Thymus (tissue), 11 donors: ENCODE measurements at regions not wholly inside any gene's neighbourhood (a gene's known extent, or its start where the extent isn't known, plus 50 kb on each side); places are given as distances from the start of the nearest gene placed in this dataset.

ENCODE experiments used
- DNase-seq, 9 donors: peaks; one replicate each; pipeline ENCODE4 v3.0.0-alpha.2; 2013; ENCODE audit warnings: low spot score in 9 of 9, low read depth in 6 of 9, missing footprints in 1 of 9
- H3K27ac ChIP-seq, 2 donors: one replicate each; pipeline ENCODE4 v1.5.1; 2013; ENCODE audit warnings: control low read depth in 1 of 2, low read depth in 1 of 2, low read length in 1 of 2, mild to moderate bottlenecking in 1 of 2, moderate library complexity in 1 of 2
- H3K27me3 ChIP-seq, 2 donors: one replicate each; pipeline ENCODE4 v1.5.1; 2013; ENCODE audit warnings: low read length in 1 of 2; ENCODE audit not compliant: control insufficient read depth in 2 of 2, insufficient read depth in 1 of 2
- H3K36me3 ChIP-seq, 2 donors: one replicate each; pipeline ENCODE4 v1.5.1; 2013; ENCODE audit warnings: low read length in 1 of 2, mild to moderate bottlenecking in 1 of 2, moderate library complexity in 1 of 2; ENCODE audit not compliant: control insufficient read depth in 2 of 2, insufficient read depth in 2 of 2
- H3K4me1 ChIP-seq, 2 donors: one replicate each; pipeline ENCODE4 v1.5.1; 2013; ENCODE audit warnings: low read length in 2 of 2; ENCODE audit not compliant: control insufficient read depth in 2 of 2, insufficient read depth in 2 of 2
- H3K4me3 ChIP-seq, 2 donors: one replicate each; pipeline ENCODE4 v1.5.1; 2013; ENCODE audit warnings: low read length in 2 of 2, control low read depth in 1 of 2, mild to moderate bottlenecking in 1 of 2
- H3K9me3 ChIP-seq, 2 donors: one replicate each; pipeline ENCODE4 v1.5.1; 2013; ENCODE audit warnings: low read length in 1 of 2, mild to moderate bottlenecking in 1 of 2; ENCODE audit not compliant: control insufficient read depth in 2 of 2, insufficient read depth in 1 of 2
- WGBS: extraction: QIAGEN DNeasy Blood & Tissue Kit; methylation state at CpG from one replicate; pipeline ENCODE4 v1.1.7; 2013; 5-methylcytosine and 5-hydroxymethylcytosine counted together
- donor health status: healthy.

GRCh38 chr14:41349289-41349910, 257.3 kb upstream of the LRFN5 start:
- Histone ChIP-seq H3K27me3 (no peaks in the 10 kb centered on the region), H3K9me3 (peaks cover 0 to 13% of the 10 kb centered on the region in 2 donors), H3K4me1 (no peaks in the 10 kb centered on the region), H3K27ac (no peak overlapping the region), H3K36me3 (no peaks in the 10 kb centered on the region), H3K4me3 (no peak overlapping the region)
- 96% methylated on average over 8 of the region's 8 CpGs for WGBS
- DNase-seq, result no peak

- Histone ChIP-seq H3K9me3 (no peaks in the 10 kb centered on the region), H3K27ac (no peak overlapping the region), H3K36me3 (no peaks in the 10 kb centered on the region), H3K4me3 (no peak overlapping the region), H3K4me1 (no peaks in the 10 kb centered on the region), H3K27me3 (no peaks in the 10 kb centered on the region)
- WGBS, result 92% methylated on average over 4 of the region's 4 CpGs
- DNase-seq, result no peak
These were observed 262.8 kb upstream of the LRFN5 start for GRCh38 chr14:41343857-41344256.

- Histone ChIP-seq H3K9me3 (peaks cover 0 to 7% of the 10 kb centered on the region in 2 donors), H3K36me3 (no peaks in the 10 kb centered on the region), H3K4me3 (no peak overlapping the region), H3K27ac (no peak overlapping the region), H3K4me1 (no peaks in the 10 kb centered on the region), H3K27me3 (no peaks in the 10 kb centered on the region)
- WGBS, result 56% methylated on average over 1 of the region's 1 CpG
- DNase-seq, result no peak
These were observed 293.5 kb upstream of the LRFN5 start for GRCh38 chr14:41313196-41313595.

- no peak for DNase-seq
- H3K27me3 ChIP-seq, result no peaks in the 10 kb centered on the region
- WGBS, result 90% methylated on average over 3 of the region's 3 CpGs
- no peaks in the 10 kb centered on the region for H3K9me3 ChIP-seq
- H3K4me1 ChIP-seq, result no peaks in the 10 kb centered on the region
- no peaks in the 10 kb centered on the region for H3K36me3 ChIP-seq
- H3K27ac ChIP-seq, result no peak overlapping the region
- H3K4me3 ChIP-seq, result no peak overlapping the region
These were observed 303.2 kb upstream of the LRFN5 start for GRCh38 chr14:41303506-41303905.

- Histone ChIP-seq H3K4me1 (no peaks in the 10 kb centered on the region), H3K9me3 (no peaks in the 10 kb centered on the region), H3K36me3 (no peaks in the 10 kb centered on the region), H3K27ac (no peak overlapping the region), H3K27me3 (no peaks in the 10 kb centered on the region), H3K4me3 (no peak overlapping the region)
- 94% methylated on average over 3 of the region's 3 CpGs for WGBS
- DNase-seq, result no peak
These were observed 303.9 kb upstream of the LRFN5 start for GRCh38 chr14:41302776-41303175.

GRCh38 chr14:41299924-41300323, 306.8 kb upstream of the LRFN5 start:
- Histone ChIP-seq H3K27me3 (no peaks in the 10 kb centered on the region), H3K27ac (no peak overlapping the region), H3K9me3 (no peaks in the 10 kb centered on the region), H3K4me1 (no peaks in the 10 kb centered on the region), H3K4me3 (no peak overlapping the region), H3K36me3 (no peaks in the 10 kb centered on the region)
- WGBS, result 87% methylated on average over 4 of the region's 4 CpGs
- no peak for DNase-seq

GRCh38 chr14:41298328-41298690, 308.4 kb upstream of the LRFN5 start:
- Histone ChIP-seq H3K27me3 (no peaks in the 10 kb centered on the region), H3K27ac (no peak overlapping the region), H3K36me3 (no peaks in the 10 kb centered on the region), H3K4me3 (no peak overlapping the region), H3K4me1 (no peaks in the 10 kb centered on the region), H3K9me3 (no peaks in the 10 kb centered on the region)
- 91% methylated on average over 2 of the region's 2 CpGs for WGBS
- DNase-seq, result no peak

- H3K27me3 ChIP-seq, result no peaks in the 10 kb centered on the region
- no peaks in the 10 kb centered on the region for H3K9me3 ChIP-seq
- WGBS, result 62% methylated on average over 5 of the region's 5 CpGs
- no peaks in the 10 kb centered on the region for H3K4me1 ChIP-seq
- H3K4me3 ChIP-seq, result no peak overlapping the region
- no peaks in the 10 kb centered on the region for H3K36me3 ChIP-seq
- H3K27ac ChIP-seq, result no peak overlapping the region
- no peak for DNase-seq
These were observed 308.9 kb upstream of the LRFN5 start for GRCh38 chr14:41297576-41298327.

- H3K27ac ChIP-seq, result no peak overlapping the region
- no peaks in the 10 kb centered on the region for H3K4me1 ChIP-seq
- WGBS, result 94% methylated on average over 3 of the region's 3 CpGs
- H3K36me3 ChIP-seq, result no peaks in the 10 kb centered on the region
- no peaks in the 10 kb centered on the region for H3K27me3 ChIP-seq
- no peaks in the 10 kb centered on the region for H3K9me3 ChIP-seq
- H3K4me3 ChIP-seq, result no peak overlapping the region
- DNase-seq, result no peak
These were observed 310.9 kb upstream of the LRFN5 start for GRCh38 chr14:41295734-41296133.
